ENCODE measurements at regions not wholly inside any gene's neighbourhood (a gene's known extent, or its start where the extent isn't known, plus 50 kb on each side); places are given as distances from the start of the nearest gene placed in this dataset.

DNA sequence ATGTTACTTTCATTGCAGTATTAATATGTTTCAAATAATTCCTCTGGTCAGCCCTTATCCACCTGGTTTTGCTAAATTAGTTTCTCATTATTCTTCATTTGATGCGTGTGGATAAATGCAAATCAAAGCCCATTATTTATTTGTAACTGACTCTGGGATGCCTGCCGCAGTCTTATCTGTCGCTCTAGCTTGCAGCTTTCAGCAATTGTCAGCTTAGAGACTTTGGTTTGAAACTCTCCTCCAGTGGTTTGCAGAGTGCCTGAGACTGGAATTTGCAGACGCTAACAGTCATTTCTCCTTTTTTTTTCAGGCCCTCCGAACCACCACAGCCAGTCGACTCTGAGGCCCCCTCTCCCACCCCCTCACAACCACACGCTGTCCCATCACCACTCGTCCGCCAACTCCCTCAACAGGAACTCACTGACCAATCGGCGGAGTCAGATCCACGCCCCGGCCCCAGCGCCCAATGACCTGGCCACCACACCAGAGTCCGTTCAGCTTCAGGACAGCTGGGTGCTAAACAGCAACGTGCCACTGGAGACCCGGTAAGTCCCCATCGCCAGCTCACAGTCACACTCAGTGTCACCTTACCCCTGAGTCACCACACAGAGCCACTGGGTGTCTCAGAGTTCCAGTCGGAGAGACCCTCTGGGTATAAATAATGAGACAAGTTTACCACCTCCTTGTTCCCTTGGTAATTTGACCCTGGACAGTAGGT, 339.0 kb upstream of the WWC1 start:
- Histone ChIP-seq H3K27ac (ENCODE audit: control insufficient read depth, insufficient read depth, low read length) (no peak overlapping the region), H3K36me3 (ENCODE audit: control insufficient read depth in 2 of 2, extremely low read depth in 1 of 2, insufficient read depth in 2 of 2, low read length in 2 of 2) (peaks cover 6 to 18% of the 10 kb centered on the region in 2 experiments), H3K4me1 (ENCODE audit: control insufficient read depth, extremely low read depth, insufficient read depth, low read length) (peaks cover 22% of the 10 kb centered on the region), H3K4me3 (ENCODE audit: control insufficient read depth in 2 of 3, extremely low read depth in 1 of 3, insufficient read depth in 2 of 3, low read depth in 1 of 3, low read length in 3 of 3) (no peak overlapping the region), H3K9me3 (ENCODE audit: control insufficient read depth, low read depth, low read length) (no peaks in the 10 kb centered on the region), H3K9me1 (ENCODE audit: control insufficient read depth, extremely low read depth, insufficient read depth, low read length) (no peaks in the 10 kb centered on the region), H3K27me3 (ENCODE audit: control insufficient read depth, extremely low read depth, insufficient read depth, low read length) (no peaks in the 10 kb centered on the region), H4K20me1 (ENCODE audit: control insufficient read depth, extremely low read depth, insufficient read depth, low read length) (no peaks in the 10 kb centered on the region), H3K79me2 (ENCODE audit: control insufficient read depth, insufficient read depth, low read length) (peaks cover 70% of the 10 kb centered on the region), H3K4me2 (ENCODE audit: control insufficient read depth, extremely low read depth, insufficient read depth, low read depth, low read length) (no peak overlapping the region), H3K9ac (ENCODE audit: control insufficient read depth, extremely low read depth, insufficient read depth, low read length) (no peak overlapping the region), H2AFZ (ENCODE audit: control insufficient read depth, low read length) (no peak overlapping the region)
- no peak for TF ChIP-seq EZH2 (IDR thresholded peaks at IDR 0.05; ENCODE audit: low read length)
- TF ChIP-seq, protein P1, sequence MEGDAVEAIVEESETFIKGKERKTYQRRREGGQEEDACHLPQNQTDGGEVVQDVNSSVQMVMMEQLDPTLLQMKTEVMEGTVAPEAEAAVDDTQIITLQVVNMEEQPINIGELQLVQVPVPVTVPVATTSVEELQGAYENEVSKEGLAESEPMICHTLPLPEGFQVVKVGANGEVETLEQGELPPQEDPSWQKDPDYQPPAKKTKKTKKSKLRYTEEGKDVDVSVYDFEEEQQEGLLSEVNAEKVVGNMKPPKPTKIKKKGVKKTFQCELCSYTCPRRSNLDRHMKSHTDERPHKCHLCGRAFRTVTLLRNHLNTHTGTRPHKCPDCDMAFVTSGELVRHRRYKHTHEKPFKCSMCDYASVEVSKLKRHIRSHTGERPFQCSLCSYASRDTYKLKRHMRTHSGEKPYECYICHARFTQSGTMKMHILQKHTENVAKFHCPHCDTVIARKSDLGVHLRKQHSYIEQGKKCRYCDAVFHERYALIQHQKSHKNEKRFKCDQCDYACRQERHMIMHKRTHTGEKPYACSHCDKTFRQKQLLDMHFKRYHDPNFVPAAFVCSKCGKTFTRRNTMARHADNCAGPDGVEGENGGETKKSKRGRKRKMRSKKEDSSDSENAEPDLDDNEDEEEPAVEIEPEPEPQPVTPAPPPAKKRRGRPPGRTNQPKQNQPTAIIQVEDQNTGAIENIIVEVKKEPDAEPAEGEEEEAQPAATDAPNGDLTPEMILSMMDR (optimal IDR thresholded peaks at IDR 0.05 in 1 of 3, IDR thresholded peaks at IDR 0.05 in 1 of 3, conservative IDR thresholded peaks at IDR 0.05 in 1 of 3; ENCODE audit: extremely low read depth in 1 of 3, insufficient read depth in 2 of 3, low read length in 3 of 3): no peak
- dilution Hi-C loops (cut with MboI; ENCODE audit: extremely low pct_ligation_motif_present, low sequenced_read_pairs): no loop called here
- DNase-seq (ENCODE audit: low read depth, low spot score) (no peak), FAIRE-seq (no peak)

DNA sequence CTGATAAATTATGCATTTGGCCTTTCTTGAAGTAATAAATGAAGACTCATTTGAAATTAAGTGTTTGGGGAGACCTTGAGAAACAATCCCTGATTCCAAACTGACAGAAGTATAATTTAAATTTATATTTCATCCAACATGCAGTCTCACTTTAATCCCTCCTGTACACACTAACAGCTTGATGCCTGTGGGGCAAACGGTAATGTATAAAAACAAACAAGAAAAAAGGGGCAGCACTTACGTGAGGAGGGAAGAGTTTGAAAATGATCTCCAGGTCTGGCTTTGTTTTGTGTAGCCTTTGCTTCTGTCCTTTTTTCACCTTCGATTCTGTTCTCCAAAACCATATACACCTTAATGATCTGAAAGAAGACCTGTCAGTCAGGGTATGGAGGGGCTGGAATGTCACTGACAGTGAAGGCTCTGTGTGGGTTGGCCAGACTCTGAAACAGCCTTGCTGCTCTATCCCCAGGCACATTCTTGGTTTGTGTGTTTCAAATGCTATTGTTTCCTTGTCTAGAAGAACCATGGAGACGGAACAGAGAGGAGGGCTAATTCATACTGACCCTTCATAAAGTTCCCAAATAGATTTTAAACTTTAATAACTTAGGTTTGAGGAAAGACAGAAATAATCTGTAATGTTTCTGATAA, 338.2 kb upstream of the WWC1 start:
- no peak overlapping the region for H3K4me3 ChIP-seq (ENCODE audit: control insufficient read depth in 2 of 3, extremely low read depth in 1 of 3, insufficient read depth in 2 of 3, low read depth in 1 of 3, low read length in 3 of 3)
- no peak overlapping the region for H3K9ac ChIP-seq (ENCODE audit: control insufficient read depth, extremely low read depth, insufficient read depth, low read length)
- H3K36me3 ChIP-seq (ENCODE audit: control insufficient read depth in 2 of 2, extremely low read depth in 1 of 2, insufficient read depth in 2 of 2, low read length in 2 of 2): peaks cover 6 to 18% of the 10 kb centered on the region in 2 experiments
- peaks cover 22% of the 10 kb centered on the region for H3K4me1 ChIP-seq (ENCODE audit: control insufficient read depth, extremely low read depth, insufficient read depth, low read length)
- no peaks in the 10 kb centered on the region for H4K20me1 ChIP-seq (ENCODE audit: control insufficient read depth, extremely low read depth, insufficient read depth, low read length)
- no peak overlapping the region for H3K27ac ChIP-seq (ENCODE audit: control insufficient read depth, insufficient read depth, low read length)
- TF ChIP-seq EZH2 (IDR thresholded peaks at IDR 0.05; ENCODE audit: low read length): no peak
- TF ChIP-seq, protein P1 (optimal IDR thresholded peaks at IDR 0.05 in 1 of 3, IDR thresholded peaks at IDR 0.05 in 1 of 3, conservative IDR thresholded peaks at IDR 0.05 in 1 of 3; ENCODE audit: extremely low read depth in 1 of 3, insufficient read depth in 2 of 3, low read length in 3 of 3): no peak
- H3K9me3 ChIP-seq (ENCODE audit: control insufficient read depth, low read depth, low read length): no peaks in the 10 kb centered on the region
- FAIRE-seq (no peak), DNase-seq (ENCODE audit: low read depth, low spot score) (no peak)
- dilution Hi-C loops (cut with MboI; ENCODE audit: extremely low pct_ligation_motif_present, low sequenced_read_pairs): no loop called here
- no peak overlapping the region for H2AFZ ChIP-seq (ENCODE audit: control insufficient read depth, low read length)
- H3K4me2 ChIP-seq (ENCODE audit: control insufficient read depth, extremely low read depth, insufficient read depth, low read depth, low read length): no peak overlapping the region
- peaks cover 67% of the 10 kb centered on the region for H3K79me2 ChIP-seq (ENCODE audit: control insufficient read depth, insufficient read depth, low read length)
- no peaks in the 10 kb centered on the region for H3K27me3 ChIP-seq (ENCODE audit: control insufficient read depth, extremely low read depth, insufficient read depth, low read length)
- no peaks in the 10 kb centered on the region for H3K9me1 ChIP-seq (ENCODE audit: control insufficient read depth, extremely low read depth, insufficient read depth, low read length)

Measured in keratinocyte (primary cell).